ENCODE measurements at regions not wholly inside any gene's neighbourhood (a gene's known extent, or its start where the extent isn't known, plus 50 kb on each side); places are given as distances from the start of the nearest gene placed in this dataset.

GRCh38 chr18:67282796-67283195 lies 233.7 kb downstream of the DSEL start:
- no peak for DNase-seq

- no peak for DNase-seq
These were observed 234.8 kb downstream of the DSEL start for GRCh38 chr18:67281746-67282145.

GRCh38 chr18:67280486-67281242 lies 235.9 kb downstream of the DSEL start:
- no peak for DNase-seq

GRCh38 chr18:67279988-67280387 lies 236.5 kb downstream of the DSEL start:
- no peak for DNase-seq

GRCh38 chr18:67278984-67279383 lies 237.5 kb downstream of the DSEL start:
- DNase-seq: no peak

GRCh38 chr18:67276638-67277037 lies 239.9 kb downstream of the DSEL start:
- DNase-seq: no peak

- DNase-seq: no peak
These were observed 243.2 kb downstream of the DSEL start for GRCh38 chr18:67273288-67273687.

GRCh38 chr18:67269206-67269605 lies 247.3 kb downstream of the DSEL start:
- no peak for DNase-seq

- DNase-seq: no peak
These were observed 248.0 kb downstream of the DSEL start for GRCh38 chr18:67268530-67268929.

GRCh38 chr18:67266246-67267237 lies 250.0 kb downstream of the DSEL start:
- DNase-seq: no peak

GRCh38 chr18:67265464-67266245 lies 250.9 kb downstream of the DSEL start:
- DNase-seq: peak; percentile 32

- no peak for DNase-seq
These were observed 254.5 kb downstream of the DSEL start for GRCh38 chr18:67261931-67262552.

GRCh38 chr18:67260841-67261240 lies 255.7 kb downstream of the DSEL start:
- DNase-seq: no peak

GRCh38 chr18:67250776-67251424 lies 265.6 kb downstream of the DSEL start:
- no peak for DNase-seq

- DNase-seq: no peak
These were observed 272.5 kb downstream of the DSEL start for GRCh38 chr18:67243799-67244587.

GRCh38 chr18:67242001-67242400 lies 274.5 kb downstream of the DSEL start:
- no peak for DNase-seq

GRCh38 chr18:67241299-67241698 lies 275.2 kb downstream of the DSEL start:
- DNase-seq: no peak

- DNase-seq: no peak
These were observed 276.7 kb downstream of the DSEL start for GRCh38 chr18:67239826-67240225.

- no peak for DNase-seq
These were observed 283.5 kb downstream of the DSEL start for GRCh38 chr18:67232991-67233390.

- no peak for DNase-seq
These were observed 284.1 kb downstream of the DSEL start for GRCh38 chr18:67232406-67232805.

GRCh38 chr18:67222887-67223286 lies 293.6 kb downstream of the DSEL start:
- no peak for DNase-seq

Measured in CD4-positive, alpha-beta T cell treated with Interleukin-12 subunit alpha and Interleukin-12 subunit beta, for 1 hour (primary cell).